Activated CD8-positive, alpha-beta T cell treated with anti-CD3 and anti-CD28 coated beads for 36 hours (primary cell): ENCODE measurements at regions not wholly inside any gene's neighbourhood (a gene's known extent, or its start where the extent isn't known, plus 50 kb on each side); places are given as distances from the start of the nearest gene placed in this dataset.

Experiments
- ATAC-seq: fragments of 200-7000 bp; cut with Tn5 transposase; one replicate; pipeline ENCODE4 v1.10.0; 2021; ENCODE audit warnings: mild to moderate bottlenecking, moderate library complexity
- CTCF ChIA-PET: fragments of 350-600 bp; sonication (Branson Sonifier 250); formaldehyde crosslinking; loops from one replicate; lab custom pipeline; 2021; ENCODE audit warnings: antibody characterized with exemption; lab: Charles Lee
- POLR2A ChIA-PET: fragments of 350-600 bp; sonication (Branson Sonifier 250); formaldehyde crosslinking; loops from one replicate; lab custom pipeline; 2021; ENCODE audit warnings: antibody characterized with exemption; lab: Charles Lee
- DNase-seq: peaks from one replicate; pipeline ENCODE4 v3.0.0-alpha.2; 2020
- H3K27ac Mint-ChIP-seq: one replicate; pipeline ENCODE4 v1.8.0; 2021; ENCODE audit warnings: mild to moderate bottlenecking, mixed read lengths
- H3K27me3 Mint-ChIP-seq: one replicate; pipeline ENCODE4 v1.8.0; 2021; ENCODE audit warnings: mixed read lengths
- H3K36me3 Mint-ChIP-seq: one replicate; pipeline ENCODE4 v1.8.0; 2021; ENCODE audit warnings: low read depth, mixed read lengths
- H3K4me1 Mint-ChIP-seq: one replicate; pipeline ENCODE4 v1.8.0; 2021; ENCODE audit warnings: low read depth, mixed read lengths
- H3K4me3 Mint-ChIP-seq: one replicate; pipeline ENCODE4 v1.8.0; 2021; ENCODE audit warnings: mild to moderate bottlenecking, moderate library complexity, mixed read lengths
- H3K9me3 Mint-ChIP-seq: one replicate; pipeline ENCODE4 v1.8.0; 2021; ENCODE audit warnings: mixed read lengths
- CTCF ChIP-seq: fragments of 200-600 bp; IDR thresholded peaks from one replicate; pipeline ENCODE4 v1.8.0; 2022; ENCODE audit warnings: antibody characterized with exemption, mild to moderate bottlenecking
- intact Hi-C: fragments of 100-400 bp; cut with micrococcal nuclease; formaldehyde crosslinking; loops from one replicate; pipeline ENCODE4 v1.10.0; 2022

DNA sequence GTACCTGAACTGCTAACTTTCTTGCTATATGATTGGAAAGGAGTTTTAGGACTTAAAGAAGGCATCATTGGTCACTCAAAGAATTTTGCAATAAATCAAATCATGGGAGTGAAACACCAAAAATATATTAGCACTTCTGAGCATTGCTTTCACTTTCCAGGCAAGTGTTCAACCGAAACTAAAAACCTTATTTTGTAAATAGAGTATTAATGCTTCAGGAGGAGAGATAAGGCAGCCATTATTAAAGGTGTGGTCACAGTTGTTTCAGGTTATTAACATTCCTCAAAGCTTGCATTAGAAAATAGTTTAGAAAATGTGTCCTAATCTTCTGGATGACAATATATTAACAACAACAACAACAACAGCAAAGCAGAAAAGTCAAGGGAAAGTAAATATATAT is 92.3 kb upstream of the TLL1 start:
- CTCF ChIA-PET = no interaction called here
- no peak for TF ChIP-seq CTCF
- Mint-ChIP-seq H3K4me1 (no peaks in the 10 kb centered on the region), H3K27ac (no peak overlapping the region), H3K36me3 (no peaks in the 10 kb centered on the region), H3K9me3 (peaks cover 2% of the 10 kb centered on the region), H3K27me3 (no peaks in the 10 kb centered on the region), H3K4me3 (no peak overlapping the region)
- DNase-seq = no peak
- intact Hi-C loops = no loop called here
- ATAC-seq = no peak
- POLR2A ChIA-PET = no interaction called here

DNA sequence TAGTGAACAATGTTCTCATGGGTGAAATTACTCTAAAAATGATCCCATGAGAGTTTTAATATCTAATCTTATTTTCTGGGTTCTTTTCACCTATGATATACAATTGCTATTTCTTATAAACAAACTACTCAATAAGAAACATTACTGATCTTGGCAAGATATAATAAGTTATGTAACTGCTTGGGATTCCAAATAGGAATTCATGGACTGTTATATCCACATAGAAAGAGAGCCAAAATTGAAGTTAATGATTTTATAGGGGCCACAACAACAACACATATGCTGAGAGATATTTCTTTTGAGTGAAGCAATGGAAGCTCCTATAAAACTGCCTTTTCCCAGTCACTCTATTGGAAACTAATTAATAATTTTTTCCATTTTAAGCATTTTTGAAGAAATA is 90.4 kb upstream of the TLL1 start:
- ChIA-PET POLR2A (no interaction called here), CTCF (no interaction called here)
- no peak overlapping the region for H3K4me3 Mint-ChIP-seq
- no peak for DNase-seq
- no peaks in the 10 kb centered on the region for H3K4me1 Mint-ChIP-seq
- ATAC-seq = no peak
- intact Hi-C loops = no loop called here
- no peak for TF ChIP-seq CTCF
- no peaks in the 10 kb centered on the region for H3K36me3 Mint-ChIP-seq
- no peak overlapping the region for H3K27ac Mint-ChIP-seq
- H3K9me3 Mint-ChIP-seq = peaks cover under 1% of the 10 kb centered on the region
- no peaks in the 10 kb centered on the region for H3K27me3 Mint-ChIP-seq

GRCh38 chr4:165783626-165784025 is 89.4 kb upstream of the TLL1 start:
- ChIA-PET CTCF (no interaction called here), POLR2A (no interaction called here)
- Mint-ChIP-seq H3K27ac (no peak overlapping the region), H3K9me3 (no peaks in the 10 kb centered on the region), H3K27me3 (no peaks in the 10 kb centered on the region), H3K36me3 (no peaks in the 10 kb centered on the region), H3K4me3 (no peak overlapping the region), H3K4me1 (no peaks in the 10 kb centered on the region)
- ATAC-seq = no peak
- no peak for DNase-seq
- intact Hi-C loops = no loop called here
- no peak for TF ChIP-seq CTCF

GRCh38 chr4:165784672-165785071 is 88.4 kb upstream of the TLL1 start:
- H3K36me3 Mint-ChIP-seq = no peaks in the 10 kb centered on the region
- ATAC-seq (no peak), DNase-seq (no peak)
- H3K9me3 Mint-ChIP-seq = no peaks in the 10 kb centered on the region
- no peaks in the 10 kb centered on the region for H3K4me1 Mint-ChIP-seq
- intact Hi-C loops = no loop called here
- ChIA-PET POLR2A (no interaction called here), CTCF (no interaction called here)
- no peaks in the 10 kb centered on the region for H3K27me3 Mint-ChIP-seq
- H3K4me3 Mint-ChIP-seq = no peak overlapping the region
- H3K27ac Mint-ChIP-seq = no peak overlapping the region
- TF ChIP-seq CTCF = no peak

- Mint-ChIP-seq H3K9me3 (peaks cover 1% of the 10 kb centered on the region), H3K27me3 (no peaks in the 10 kb centered on the region), H3K4me1 (no peaks in the 10 kb centered on the region), H3K36me3 (no peaks in the 10 kb centered on the region), H3K4me3 (no peak overlapping the region), H3K27ac (no peak overlapping the region)
- TF ChIP-seq CTCF = no peak
- no peak for ATAC-seq
- intact Hi-C loops = no loop called here
- ChIA-PET POLR2A (no interaction called here), CTCF (no interaction called here)
- DNase-seq = no peak
These were observed 87.7 kb upstream of the TLL1 start for GRCh38 chr4:165785337-165785736.
